GM19372 (cell line): ENCODE measurements at regions not wholly inside any gene's neighbourhood (a gene's known extent, or its start where the extent isn't known, plus 50 kb on each side); places are given as distances from the start of the nearest gene placed in this dataset.
"Not testable (repeated sequence)": the region's sequence is repeated elsewhere in the genome, so short reads cannot be mapped to it uniquely, and the experiment has no call there.

Experiments
- ATAC-seq: cut with Tn5 transposase; IDR thresholded peaks from one replicate; pipeline ENCODE4 v1.9.1; 2021; ENCODE audit warnings: mild to moderate bottlenecking, low read depth, moderate library complexity; ENCODE audit not compliant: unreplicated experiment

- ATAC-seq, result no peak
These were observed 933.9 kb downstream of the TRIB2 start for GRCh38 chr2:13650586-13651180.

GRCh38 chr2:13651684-13652131, 935.0 kb downstream of the TRIB2 start:
- peak; percentile 50 for ATAC-seq

DNA sequence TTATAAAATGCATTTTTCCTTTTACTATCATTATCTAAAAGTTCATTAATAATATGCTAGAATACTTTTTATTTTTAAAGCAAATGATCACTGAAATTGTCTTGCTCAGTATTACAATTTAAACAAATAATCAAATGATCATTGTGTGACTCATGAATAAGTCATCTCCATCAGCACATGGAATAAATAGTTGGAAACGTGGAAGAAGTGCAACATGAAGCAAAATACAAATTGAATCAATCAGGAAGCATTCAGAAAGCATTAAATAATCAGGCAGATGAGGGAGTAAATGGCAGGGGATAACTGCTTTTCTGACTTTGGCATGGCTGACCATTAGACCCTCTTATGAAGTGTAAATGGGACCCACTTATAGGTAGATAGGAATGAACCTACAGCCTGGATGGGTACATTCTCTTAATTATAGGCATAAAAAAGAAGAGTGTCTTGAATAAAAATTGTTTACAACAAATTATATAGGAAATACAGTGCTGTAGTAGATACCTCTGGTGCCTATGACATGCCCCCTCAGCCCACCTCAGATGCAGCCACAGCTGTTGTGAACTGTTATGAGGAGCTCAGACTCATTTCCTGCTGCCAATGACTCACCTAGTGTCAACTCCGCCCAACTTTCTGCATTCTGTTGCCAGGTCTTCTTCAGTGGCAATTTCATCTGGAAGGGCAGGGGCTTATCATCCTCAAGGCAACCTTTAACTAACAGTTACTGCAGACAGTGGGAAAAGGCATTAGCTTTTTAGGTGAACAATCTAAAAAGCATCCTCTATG, 936.0 kb downstream of the TRIB2 start:
- ATAC-seq, result no peak

GRCh38 chr2:13654416-13654815, 937.7 kb downstream of the TRIB2 start:
- ATAC-seq, result no peak

DNA sequence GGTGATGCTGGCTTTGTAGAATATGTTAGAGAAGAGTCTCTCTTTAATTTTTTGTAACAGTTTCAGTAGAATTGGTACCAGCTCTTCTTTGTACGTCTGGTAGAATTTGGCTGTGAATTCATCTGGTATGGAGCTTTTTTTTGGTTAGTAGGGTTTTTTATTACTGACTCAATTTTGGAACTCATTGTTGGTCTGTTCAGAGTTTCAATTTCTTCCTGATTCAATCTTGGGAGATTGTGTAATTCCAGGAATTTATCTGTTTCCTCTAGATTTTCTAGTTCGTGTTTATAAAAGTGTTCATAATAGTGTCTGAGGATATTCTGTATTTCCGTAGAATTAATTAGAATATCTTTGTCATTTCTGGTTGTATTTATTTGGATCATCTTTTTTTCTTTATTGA, 943.5 kb downstream of the TRIB2 start:
- ATAC-seq, result no peak

DNA sequence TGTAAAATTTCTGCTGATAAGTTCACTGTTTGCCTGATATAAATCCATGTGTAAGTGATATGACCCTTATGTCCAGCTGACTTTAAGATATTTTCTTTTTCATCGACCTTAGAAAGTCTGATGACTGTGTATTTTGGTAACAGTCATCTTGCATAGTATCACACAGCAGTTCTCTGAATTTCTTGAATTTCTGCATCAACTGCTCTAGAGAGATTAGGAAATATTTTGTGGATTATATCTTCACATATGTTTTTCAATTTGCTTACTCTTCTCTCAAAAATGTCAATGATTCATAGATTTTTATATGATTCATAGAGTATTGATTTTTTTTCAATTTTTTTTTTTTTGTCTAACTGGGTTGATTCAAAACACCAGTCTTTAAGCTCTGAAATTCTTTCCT, 945.3 kb downstream of the TRIB2 start:
- ATAC-seq, result no peak

DNA sequence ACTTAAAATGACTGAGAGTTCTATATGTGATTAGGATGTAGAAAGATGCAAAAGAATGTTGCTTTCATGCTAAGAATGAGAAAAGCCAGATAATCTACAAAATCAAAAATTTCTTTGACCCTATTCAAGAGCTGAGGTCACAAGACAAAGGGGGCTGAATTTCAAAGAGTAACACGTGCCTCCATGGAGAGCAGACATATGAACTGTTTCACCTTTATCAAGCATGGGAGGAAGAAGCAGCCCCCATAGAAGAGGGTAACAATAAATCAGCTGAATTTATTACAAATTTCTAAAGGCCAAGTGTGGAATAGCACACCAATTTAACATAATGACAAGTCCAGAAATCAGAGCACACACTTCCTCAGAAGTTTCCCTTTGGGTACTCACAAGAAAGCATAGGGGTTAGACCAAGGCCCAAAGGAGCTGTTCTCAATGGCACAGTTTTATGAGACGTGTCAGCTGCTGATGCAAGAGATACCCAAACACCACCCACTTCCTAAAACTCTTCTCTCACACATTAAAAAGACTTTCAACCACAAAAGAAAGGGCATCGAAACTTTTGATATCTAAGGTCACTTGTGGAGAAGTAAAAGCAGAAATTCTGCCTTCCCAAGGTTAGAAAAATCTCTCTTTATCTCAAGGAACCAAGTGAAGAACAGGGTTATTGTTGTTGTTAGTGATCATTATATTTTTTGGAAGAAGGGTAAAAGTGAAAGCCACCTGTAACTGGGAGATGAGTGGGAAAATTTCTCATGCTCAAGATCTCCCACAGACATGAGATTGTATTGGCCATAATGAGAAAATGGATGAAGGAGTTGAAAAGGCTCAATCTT, 950.1 kb downstream of the TRIB2 start:
- peak; percentile 68 for ATAC-seq

GRCh38 chr2:13667415-13667757, 950.6 kb downstream of the TRIB2 start:
- ATAC-seq, result no peak

DNA sequence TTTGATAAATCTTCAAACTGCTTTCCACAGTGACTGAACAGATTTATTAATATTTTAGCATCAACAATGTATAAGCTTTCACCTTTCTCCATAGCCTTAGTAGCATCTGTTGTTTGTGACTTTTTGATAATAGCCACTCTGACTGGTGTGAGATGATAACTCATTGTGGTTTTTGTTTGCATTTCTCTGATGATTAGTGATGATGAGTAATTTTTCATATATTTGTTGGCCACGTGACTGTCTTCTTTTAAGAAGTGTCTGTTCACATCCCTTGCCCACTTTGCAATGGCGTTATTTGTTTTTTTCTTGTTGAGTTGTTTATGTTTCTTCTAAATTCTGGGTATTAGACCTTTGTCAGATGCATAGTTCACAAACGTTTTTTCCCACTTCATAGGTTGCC, 952.9 kb downstream of the TRIB2 start:
- no peak for ATAC-seq

GRCh38 chr2:13673821-13674220, 957.1 kb downstream of the TRIB2 start:
- ATAC-seq, result not testable (repeated sequence)

DNA sequence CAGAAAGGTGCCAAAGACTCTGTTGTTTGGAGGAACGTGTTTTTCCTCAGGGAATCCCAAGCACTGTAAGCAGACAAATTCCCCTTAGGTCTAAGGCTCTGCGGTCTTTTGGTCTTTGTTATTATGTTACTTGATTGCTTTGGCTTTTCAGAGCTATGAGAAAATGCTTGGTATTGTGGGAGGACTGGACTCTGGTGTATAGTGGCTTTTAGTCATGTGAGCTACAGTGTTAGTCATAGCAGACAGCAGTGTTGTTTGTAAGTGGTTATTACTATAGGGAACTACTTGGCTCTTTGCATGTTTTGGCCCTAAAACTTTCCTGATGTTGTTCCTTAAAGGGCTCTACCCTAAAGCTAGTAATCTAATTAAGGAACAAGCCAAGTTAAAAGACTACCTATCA, 956.2 kb upstream of the LRATD1 start:
- no peak for ATAC-seq

- no peak for ATAC-seq
These were observed 950.6 kb upstream of the LRATD1 start for GRCh38 chr2:13681936-13682335.

DNA sequence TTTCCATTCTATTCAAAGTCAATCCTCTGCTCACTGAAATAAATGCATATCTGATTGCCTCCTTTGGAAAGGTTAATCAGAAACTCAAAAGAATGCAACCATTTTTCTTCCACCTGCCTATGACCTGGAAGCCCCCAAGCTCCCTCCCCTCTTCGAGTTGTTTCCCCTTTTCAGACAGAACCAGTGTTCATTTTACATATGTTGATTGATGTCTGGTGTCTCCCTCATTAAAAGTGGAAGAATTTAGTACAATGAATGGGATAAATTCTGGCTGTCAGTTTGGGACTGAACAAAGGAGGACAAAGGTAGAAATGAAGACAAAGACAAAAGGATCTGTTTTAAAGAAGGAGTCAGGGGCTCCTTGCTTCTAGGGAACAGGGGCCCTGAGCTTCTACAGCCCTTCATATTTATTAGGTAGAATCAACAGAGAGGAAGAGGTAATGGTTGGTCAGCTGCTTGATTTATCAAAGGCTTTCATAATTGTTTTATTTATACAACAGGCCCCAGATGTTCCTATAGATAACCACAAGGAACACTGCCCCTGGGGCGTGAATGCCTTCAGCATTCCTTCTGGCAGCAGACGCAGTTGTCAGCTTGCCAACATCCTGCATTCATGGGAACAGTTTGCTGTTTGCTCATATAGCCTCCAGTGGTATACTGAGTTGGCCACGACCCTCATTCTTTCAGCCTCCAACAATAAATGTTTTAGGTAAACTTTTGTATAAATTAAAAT, 949.8 kb upstream of the LRATD1 start:
- ATAC-seq, result no peak

- ATAC-seq, result peak; percentile 57
These were observed 946.3 kb upstream of the LRATD1 start for GRCh38 chr2:13686262-13686661.

DNA sequence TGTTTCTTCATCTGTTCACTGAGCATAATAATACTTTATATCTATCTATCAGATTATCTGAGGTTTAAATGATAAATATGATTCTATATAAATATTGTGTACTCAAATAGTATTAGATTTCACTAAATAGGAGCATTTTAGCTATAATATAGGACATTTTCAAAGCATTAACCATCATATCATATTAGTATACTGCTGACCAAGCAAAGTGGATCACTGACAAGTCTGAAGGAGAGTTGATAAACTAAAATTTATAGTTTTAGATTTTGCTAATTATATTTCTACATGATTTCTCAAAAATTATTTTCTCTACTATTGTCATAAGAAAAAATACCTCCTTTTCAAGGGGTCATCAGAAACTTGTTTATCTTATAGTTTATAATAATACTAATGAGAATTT, 937.8 kb upstream of the LRATD1 start:
- ATAC-seq, result no peak

DNA sequence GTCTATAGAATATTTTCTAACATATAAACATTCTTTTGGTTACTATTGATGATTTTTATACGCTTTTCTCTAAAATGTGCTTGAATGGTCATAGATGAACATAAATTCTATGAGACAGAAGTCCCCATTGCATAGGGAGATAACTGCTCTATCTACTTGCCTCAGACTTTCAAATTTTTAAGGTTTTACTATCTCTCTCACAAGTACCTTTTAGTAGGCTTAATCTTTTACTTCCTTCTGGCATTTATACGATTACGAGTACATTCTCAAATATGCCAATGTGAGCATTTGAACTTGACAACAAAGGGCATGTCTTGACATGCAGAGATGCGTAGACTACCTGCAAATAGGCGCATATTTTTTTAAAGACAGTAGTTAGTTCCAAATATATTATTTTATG, 935.9 kb upstream of the LRATD1 start:
- ATAC-seq, result no peak

DNA sequence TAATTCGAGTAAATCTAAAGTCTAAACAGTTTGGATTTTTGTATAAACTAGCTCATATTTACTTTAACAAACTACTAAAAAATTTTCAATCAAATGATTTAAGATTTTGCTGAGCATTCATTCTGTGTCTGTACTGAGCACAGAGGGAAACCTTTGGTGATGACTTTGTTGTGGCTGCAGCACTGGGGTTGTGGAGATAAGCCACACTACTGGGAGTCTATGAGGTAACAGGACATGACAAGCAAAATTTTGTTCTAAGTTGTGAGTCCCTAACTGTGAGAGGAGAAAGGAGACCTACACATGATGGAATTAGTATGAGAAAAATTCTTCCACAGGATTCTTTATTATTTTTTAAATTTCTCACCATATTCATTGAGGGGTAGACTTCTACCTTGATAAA, 933.7 kb upstream of the LRATD1 start:
- no peak for ATAC-seq

DNA sequence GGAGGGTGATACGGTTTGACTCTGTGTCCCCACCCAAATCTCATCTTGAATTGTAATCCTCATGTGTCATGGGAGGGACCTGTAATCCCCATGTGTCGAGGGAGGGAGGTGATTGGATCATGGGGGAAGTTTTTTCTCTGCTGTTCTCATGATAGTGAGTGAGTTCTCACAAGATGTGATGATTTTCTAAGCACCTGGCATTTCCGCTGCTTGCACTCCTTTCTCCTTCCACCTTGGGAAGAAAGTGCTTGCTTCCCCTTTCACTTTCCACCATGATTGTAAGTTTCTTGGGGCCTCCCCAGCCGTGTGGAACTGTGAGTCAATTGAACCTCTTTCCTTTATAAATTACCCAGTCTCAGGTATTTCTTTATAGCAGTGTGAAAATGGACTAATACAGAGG, 932.6 kb upstream of the LRATD1 start:
- not testable (repeated sequence) for ATAC-seq

- ATAC-seq, result no peak
These were observed 921.4 kb upstream of the LRATD1 start for GRCh38 chr2:13711154-13711553.

- no peak for ATAC-seq
These were observed 918.1 kb upstream of the LRATD1 start for GRCh38 chr2:13714466-13714865.

DNA sequence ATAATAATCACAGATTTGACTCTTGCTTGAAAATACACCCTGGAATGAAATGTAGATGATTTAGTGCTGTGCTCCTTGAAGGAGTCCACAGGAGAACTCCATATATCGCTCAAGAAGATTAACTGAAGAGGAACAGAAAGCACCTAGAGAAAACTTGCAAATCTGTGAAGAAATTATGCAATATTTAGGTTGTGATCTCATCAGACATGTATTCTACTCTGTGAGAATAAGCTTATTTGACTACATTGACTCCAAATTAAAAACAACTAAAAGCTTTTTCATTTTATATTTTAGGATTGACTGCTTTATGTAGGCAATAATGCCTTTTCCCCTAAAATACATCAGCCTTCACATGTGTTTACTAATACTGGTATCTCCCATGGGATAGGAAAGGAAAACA, 906.6 kb upstream of the LRATD1 start:
- no peak for ATAC-seq
